PC-3 (cell line): ENCODE measurements at regions not wholly inside any gene's neighbourhood (a gene's known extent, or its start where the extent isn't known, plus 50 kb on each side); places are given as distances from the start of the nearest gene placed in this dataset.

Experiments used
- ATAC-seq: fragments of 200-7000 bp; cut with Tn5 transposase; 2 replicates; pipeline ENCODE4 v1.9.1; 2020; ENCODE audit warnings: mild to moderate bottlenecking, moderate library complexity
- BruUV-seq: library from RNA; stranded (reverse); fragments of 400-500 nt; replicated peaks from 2 replicates; lab custom pipeline; 2021; lab: Mats Ljungman, UMichigan
- CTCF ChIA-PET: fragments of 300-600 bp; sonication (Branson Sonifier 250); formaldehyde crosslinking; loops from one replicate; lab custom pipeline; 2022; ENCODE audit warnings: antibody characterized with exemption; lab: Charles Lee
- POLR2A ChIA-PET: fragments of 300-600 bp; sonication (Branson Sonifier 250); formaldehyde crosslinking; loops from one replicate; lab custom pipeline; 2022; ENCODE audit warnings: antibody characterized with exemption; ENCODE audit not compliant: unreplicated experiment; lab: Charles Lee
- DNase-seq: peaks from one replicate; pipeline ENCODE4 v3.0.0-alpha.2; 2015
- H2AFZ ChIP-seq: fragments of 300-600 bp; sonication (generic); 2 replicates; pipeline ENCODE4 v1.6.0; 2016; ENCODE audit warnings: antibody characterized with exemption, low read length
- H3F3A ChIP-seq: fragments of 300-600 bp; sonication (generic); one replicate; pipeline ENCODE4 v1.6.0; 2017; ENCODE audit warnings: antibody characterized with exemption, low read length, control low read depth, mild to moderate bottlenecking; ENCODE audit not compliant: unreplicated experiment
- H3K27ac ChIP-seq: fragments of 300-600 bp; sonication (generic); 2 replicates; pipeline ENCODE4 v1.5.1; 2016; ENCODE audit warnings: mild to moderate bottlenecking, low read length
- H3K27me3 ChIP-seq: fragments of 300-600 bp; sonication (generic); 2 replicates; pipeline ENCODE4 v1.6.1; 2016; ENCODE audit warnings: low read length, mixed read lengths
- H3K36me3 ChIP-seq: fragments of 300-600 bp; sonication (generic); 2 replicates; pipeline ENCODE4 v1.6.1; 2016; ENCODE audit warnings: low read depth, mixed run types, low read length, mixed read lengths
- H3K4me1 ChIP-seq: fragments of 300-600 bp; sonication (generic); 2 replicates; pipeline ENCODE4 v1.5.1; 2016; ENCODE audit warnings: low read length; ENCODE audit not compliant: insufficient read depth
- H3K4me2 ChIP-seq: fragments of 300-600 bp; sonication (generic); 2 replicates; pipeline ENCODE4 v1.6.0; 2016; ENCODE audit warnings: low read length
- H3K4me3 ChIP-seq: fragments of 300-600 bp; sonication (generic); 2 replicates; pipeline ENCODE4 v1.5.1; 2016; ENCODE audit warnings: mild to moderate bottlenecking, low read length, mixed read lengths
- H3K79me2 ChIP-seq: fragments of 300-600 bp; sonication (generic); 2 replicates; pipeline ENCODE4 v1.6.1; 2017; ENCODE audit warnings: low read length, mixed read lengths
- H3K9ac ChIP-seq: fragments of 300-600 bp; sonication (generic); 2 replicates; pipeline ENCODE4 v1.6.0; 2016; ENCODE audit warnings: mild to moderate bottlenecking, low read length
- H3K9me2 ChIP-seq: fragments of 300-600 bp; sonication (generic); replicated peaks from 2 replicates; pipeline ENCODE4 v1.6.1; 2016; ENCODE audit warnings: mixed run types, low read length, mixed read lengths
- H3K9me3 ChIP-seq: fragments of 300-600 bp; sonication (generic); 2 replicates; pipeline ENCODE4 v1.6.1; 2016; ENCODE audit warnings: low read length, mixed read lengths
- H4K20me1 ChIP-seq: fragments of 300-600 bp; sonication (generic); 2 replicates; pipeline ENCODE4 v1.6.1; 2016; ENCODE audit warnings: low read length, mixed read lengths
- EZH2 ChIP-seq: fragments of 300-600 bp; sonication (generic); IDR thresholded peaks from one replicate; pipeline ENCODE4 v1.6.1; 2017; ENCODE audit warnings: antibody characterized with exemption, mild to moderate bottlenecking, low read length; ENCODE audit not compliant: unreplicated experiment
- EZH2phosphoT487 ChIP-seq: fragments of 300-600 bp; sonication (generic); IDR thresholded peaks from 2 replicates; pipeline ENCODE4 v1.6.1; 2018; ENCODE audit warnings: mild to moderate bottlenecking, antibody characterized with exemption, low read length, borderline replicate concordance
- intact Hi-C: fragments of 100-400 bp; cut with micrococcal nuclease; formaldehyde crosslinking; loops from 2 replicates; pipeline ENCODE4 v1.9.0; 2023
- TF ChIP-seq, protein P1 (sequence below): fragments of 300-600 bp; sonication (generic); conservative IDR thresholded peaks from 2 replicates; pipeline ENCODE4 v1.5.1; 2017; ENCODE audit warnings: antibody characterized with exemption, low read depth, mild to moderate bottlenecking, low read length

DNA sequence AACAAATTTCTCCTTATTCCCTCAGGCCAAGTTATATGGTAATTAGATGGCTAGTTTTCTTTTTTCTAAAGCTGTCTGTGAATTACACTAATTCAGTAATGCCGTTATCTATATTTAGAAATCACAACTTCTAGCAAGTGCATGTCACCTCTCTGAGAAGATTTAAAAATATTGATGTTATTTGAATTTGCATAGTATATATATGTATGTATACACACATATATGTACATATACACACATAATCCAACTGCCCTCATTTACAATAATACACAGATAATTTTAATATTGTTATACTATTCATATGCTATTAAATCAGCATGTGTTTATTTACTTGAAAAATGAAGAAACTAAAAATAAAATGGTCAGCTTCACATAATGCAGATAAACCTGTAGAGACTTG lies 563.9 kb downstream of the SLC16A7 start:
- TF ChIP-seq EZH2phosphoT487 (no peak), EZH2 (no peak)
- TF ChIP-seq, protein P1, sequence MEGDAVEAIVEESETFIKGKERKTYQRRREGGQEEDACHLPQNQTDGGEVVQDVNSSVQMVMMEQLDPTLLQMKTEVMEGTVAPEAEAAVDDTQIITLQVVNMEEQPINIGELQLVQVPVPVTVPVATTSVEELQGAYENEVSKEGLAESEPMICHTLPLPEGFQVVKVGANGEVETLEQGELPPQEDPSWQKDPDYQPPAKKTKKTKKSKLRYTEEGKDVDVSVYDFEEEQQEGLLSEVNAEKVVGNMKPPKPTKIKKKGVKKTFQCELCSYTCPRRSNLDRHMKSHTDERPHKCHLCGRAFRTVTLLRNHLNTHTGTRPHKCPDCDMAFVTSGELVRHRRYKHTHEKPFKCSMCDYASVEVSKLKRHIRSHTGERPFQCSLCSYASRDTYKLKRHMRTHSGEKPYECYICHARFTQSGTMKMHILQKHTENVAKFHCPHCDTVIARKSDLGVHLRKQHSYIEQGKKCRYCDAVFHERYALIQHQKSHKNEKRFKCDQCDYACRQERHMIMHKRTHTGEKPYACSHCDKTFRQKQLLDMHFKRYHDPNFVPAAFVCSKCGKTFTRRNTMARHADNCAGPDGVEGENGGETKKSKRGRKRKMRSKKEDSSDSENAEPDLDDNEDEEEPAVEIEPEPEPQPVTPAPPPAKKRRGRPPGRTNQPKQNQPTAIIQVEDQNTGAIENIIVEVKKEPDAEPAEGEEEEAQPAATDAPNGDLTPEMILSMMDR: no peak
- Histone ChIP-seq H2AFZ (no peak overlapping the region), H3K4me3 (no peak overlapping the region), H3K9me2 (no peaks in the 10 kb centered on the region), H4K20me1 (no peaks in the 10 kb centered on the region), H3K36me3 (no peaks in the 10 kb centered on the region), H3K27ac (no peak overlapping the region), H3K4me2 (no peak overlapping the region), H3K9me3 (no peaks in the 10 kb centered on the region), H3K27me3 (no peaks in the 10 kb centered on the region), H3F3A (no peaks in the 10 kb centered on the region), H3K9ac (no peak overlapping the region), H3K79me2 (no peaks in the 10 kb centered on the region), H3K4me1 (peaks cover 8% of the 10 kb centered on the region)
- POLR2A ChIA-PET: no interaction called here
- no TSS peak for BruUV-seq
- intact Hi-C loops: no loop called here
- no peak for DNase-seq
- ATAC-seq: no peak
- CTCF ChIA-PET: no interaction called here

DNA sequence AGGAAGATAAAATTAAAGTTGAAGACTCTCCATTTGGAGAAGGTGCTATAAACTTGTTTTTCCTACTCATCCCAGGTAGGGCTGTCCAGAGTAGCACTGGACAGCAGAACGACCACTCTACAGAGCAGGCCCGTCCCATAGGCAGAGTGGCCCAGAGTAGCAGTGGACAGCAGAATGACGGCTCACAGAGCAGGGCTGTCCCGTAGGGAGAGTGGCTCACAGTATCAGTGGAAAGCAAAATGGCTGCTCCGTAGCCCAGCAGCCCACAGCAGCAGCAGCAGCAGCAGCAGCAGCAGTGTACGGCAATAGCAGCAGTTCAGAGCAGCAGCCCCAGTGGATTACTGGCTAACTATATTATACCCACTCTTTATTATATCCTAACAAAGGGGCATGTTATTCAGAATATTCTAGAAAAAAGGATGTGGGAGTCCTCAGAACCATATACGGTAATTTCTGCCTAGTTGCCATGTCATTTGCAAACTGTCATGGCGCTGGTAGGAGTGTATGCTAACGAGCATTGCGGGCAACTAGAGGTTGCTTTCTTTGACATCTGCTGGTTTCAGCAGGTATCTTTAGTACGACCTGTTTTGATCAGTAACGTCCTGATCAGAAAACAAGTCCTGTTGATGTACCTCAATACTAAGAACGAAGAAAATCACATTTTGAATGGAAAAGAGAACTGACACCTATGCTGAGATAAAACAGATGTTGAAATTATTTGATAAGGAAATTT lies 567.3 kb downstream of the SLC16A7 start:
- no peak overlapping the region for H3K9ac ChIP-seq
- no peaks in the 10 kb centered on the region for H3K79me2 ChIP-seq
- peaks cover 5% of the 10 kb centered on the region for H3K4me1 ChIP-seq
- no peaks in the 10 kb centered on the region for H3K36me3 ChIP-seq
- no peaks in the 10 kb centered on the region for H3F3A ChIP-seq
- H3K9me3 ChIP-seq: no peaks in the 10 kb centered on the region
- ChIA-PET CTCF (no interaction called here), POLR2A (no interaction called here)
- BruUV-seq: no TSS peak
- H3K27me3 ChIP-seq: no peaks in the 10 kb centered on the region
- H4K20me1 ChIP-seq: no peaks in the 10 kb centered on the region
- no peak overlapping the region for H3K27ac ChIP-seq
- intact Hi-C loops: no loop called here
- no peaks in the 10 kb centered on the region for H3K9me2 ChIP-seq
- DNase-seq (no peak), ATAC-seq (no peak)
- no peak overlapping the region for H3K4me3 ChIP-seq
- H2AFZ ChIP-seq: no peak overlapping the region
- TF ChIP-seq EZH2 (no peak), EZH2phosphoT487 (no peak)
- TF ChIP-seq, protein P1: no peak
- no peak overlapping the region for H3K4me2 ChIP-seq

DNA sequence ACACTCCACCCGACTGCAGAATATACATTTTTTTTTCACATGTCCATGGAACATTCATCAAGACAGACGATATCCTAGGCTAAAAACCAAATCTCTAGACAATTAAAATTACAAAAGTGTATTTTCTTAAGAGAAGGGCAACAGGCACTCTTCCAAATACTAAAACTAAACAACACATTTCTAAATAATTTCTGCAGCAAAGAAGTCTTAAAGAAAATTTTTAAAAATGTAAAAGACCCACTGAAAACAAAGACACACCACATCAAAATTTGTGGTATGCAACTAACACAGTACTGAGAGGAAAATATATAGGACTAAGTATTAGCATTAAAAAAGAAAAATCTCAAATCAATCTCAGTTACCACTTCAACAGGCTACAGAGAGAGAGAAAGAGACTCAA lies 570.0 kb downstream of the SLC16A7 start:
- POLR2A ChIA-PET: no interaction called here
- CTCF ChIA-PET: no interaction called here

More for the DNA sequence above, 570.0 kb downstream of the SLC16A7 start:
- no peak overlapping the region for H3K27ac ChIP-seq
- intact Hi-C loops: no loop called here
- no TSS peak for BruUV-seq
- no peaks in the 10 kb centered on the region for H3K27me3 ChIP-seq
- H3K9me2 ChIP-seq: no peaks in the 10 kb centered on the region
- ATAC-seq (no peak), DNase-seq (no peak)
- no peak overlapping the region for H3K9ac ChIP-seq
- no peaks in the 10 kb centered on the region for H3K36me3 ChIP-seq
- no peaks in the 10 kb centered on the region for H3F3A ChIP-seq
- no peaks in the 10 kb centered on the region for H4K20me1 ChIP-seq
- H3K9me3 ChIP-seq: no peaks in the 10 kb centered on the region
- TF ChIP-seq EZH2 (no peak), EZH2phosphoT487 (no peak)
- TF ChIP-seq, protein P1: no peak
- no peak overlapping the region for H3K4me2 ChIP-seq
- no peak overlapping the region for H3K4me3 ChIP-seq
- H3K79me2 ChIP-seq: no peaks in the 10 kb centered on the region
- no peak overlapping the region for H2AFZ ChIP-seq
- peaks cover 14% of the 10 kb centered on the region for H3K4me1 ChIP-seq
